GM21786 (cell line): ENCODE measurements at regions not wholly inside any gene's neighbourhood (a gene's known extent, or its start where the extent isn't known, plus 50 kb on each side); places are given as distances from the start of the nearest gene placed in this dataset.
"Not testable (repeated sequence)": the region's sequence is repeated elsewhere in the genome, so short reads cannot be mapped to it uniquely, and the experiment has no call there.

Source experiments
- ATAC-seq: cut with Tn5 transposase; IDR thresholded peaks from one replicate; pipeline ENCODE4 v1.9.1; 2021; ENCODE audit not compliant: unreplicated experiment

DNA sequence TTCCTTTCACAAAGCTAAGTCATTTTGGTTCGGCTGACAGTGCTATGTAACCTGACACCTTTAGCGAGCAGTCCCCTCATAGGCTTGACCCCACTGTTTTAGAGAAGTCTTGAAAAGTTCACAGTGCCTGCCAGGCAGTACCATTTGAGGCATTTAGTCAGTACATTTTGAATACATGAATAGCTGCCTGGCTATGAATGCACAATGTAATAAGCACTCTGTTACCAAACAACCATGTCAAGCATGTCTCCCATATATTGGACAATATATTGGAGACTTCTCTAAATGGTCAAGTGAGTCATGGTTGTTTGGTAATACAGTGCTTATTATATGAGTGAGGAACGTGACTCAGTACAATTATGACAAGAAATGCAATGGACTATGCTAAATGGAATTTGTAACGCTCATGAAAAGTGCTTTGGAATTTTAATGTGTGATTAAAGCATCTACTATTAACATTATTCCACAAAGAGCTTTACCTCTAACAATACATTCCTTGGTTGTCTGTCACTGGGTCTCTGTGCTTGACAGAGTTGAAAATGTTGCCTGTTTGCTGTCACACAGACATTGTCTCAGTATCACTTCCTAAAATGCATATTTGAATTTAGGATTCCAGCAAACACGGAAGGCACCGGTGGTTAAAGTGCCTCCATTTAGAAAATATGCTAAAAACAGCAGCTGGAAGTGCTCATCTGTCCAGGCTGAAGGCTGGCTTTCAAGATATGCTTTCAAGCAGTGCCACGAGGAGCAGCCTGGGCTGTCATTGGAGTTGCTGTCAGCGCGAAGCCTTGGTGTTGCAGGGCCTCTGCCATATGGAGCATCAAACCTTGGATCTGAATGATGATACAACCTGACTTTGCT, 458.6 kb downstream of the FBXO15 start:
- ATAC-seq, result peak; percentile 81

- no peak for ATAC-seq
Measured at GRCh38 chr18:73688161-73688560, 459.5 kb downstream of the FBXO15 start.

GRCh38 chr18:73684647-73685046, 463.0 kb downstream of the FBXO15 start:
- ATAC-seq, result no peak

- peak; percentile 43 for ATAC-seq
Measured at GRCh38 chr18:73683409-73684238, 464.0 kb downstream of the FBXO15 start.

GRCh38 chr18:73681912-73682311, 465.7 kb downstream of the FBXO15 start:
- ATAC-seq, result no peak

DNA sequence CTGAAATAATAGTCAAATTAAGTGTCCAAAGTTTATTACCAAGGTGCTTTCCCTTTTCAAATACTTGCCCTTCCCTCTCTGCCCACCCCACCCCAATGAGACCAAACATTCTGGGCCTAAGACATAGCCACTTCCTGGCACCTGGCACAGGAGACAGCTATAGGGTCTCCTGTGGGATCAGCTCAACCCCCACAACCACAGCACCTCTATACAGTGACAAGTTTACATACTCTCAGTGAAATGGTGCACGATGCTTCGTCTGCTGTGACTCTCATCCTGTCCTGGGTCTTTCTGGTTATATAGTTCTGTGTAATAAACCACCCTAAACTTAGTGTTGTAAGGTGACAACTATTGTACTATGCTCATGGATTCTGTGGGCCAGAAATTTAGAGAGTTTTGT, 466.2 kb downstream of the FBXO15 start:
- no peak for ATAC-seq

DNA sequence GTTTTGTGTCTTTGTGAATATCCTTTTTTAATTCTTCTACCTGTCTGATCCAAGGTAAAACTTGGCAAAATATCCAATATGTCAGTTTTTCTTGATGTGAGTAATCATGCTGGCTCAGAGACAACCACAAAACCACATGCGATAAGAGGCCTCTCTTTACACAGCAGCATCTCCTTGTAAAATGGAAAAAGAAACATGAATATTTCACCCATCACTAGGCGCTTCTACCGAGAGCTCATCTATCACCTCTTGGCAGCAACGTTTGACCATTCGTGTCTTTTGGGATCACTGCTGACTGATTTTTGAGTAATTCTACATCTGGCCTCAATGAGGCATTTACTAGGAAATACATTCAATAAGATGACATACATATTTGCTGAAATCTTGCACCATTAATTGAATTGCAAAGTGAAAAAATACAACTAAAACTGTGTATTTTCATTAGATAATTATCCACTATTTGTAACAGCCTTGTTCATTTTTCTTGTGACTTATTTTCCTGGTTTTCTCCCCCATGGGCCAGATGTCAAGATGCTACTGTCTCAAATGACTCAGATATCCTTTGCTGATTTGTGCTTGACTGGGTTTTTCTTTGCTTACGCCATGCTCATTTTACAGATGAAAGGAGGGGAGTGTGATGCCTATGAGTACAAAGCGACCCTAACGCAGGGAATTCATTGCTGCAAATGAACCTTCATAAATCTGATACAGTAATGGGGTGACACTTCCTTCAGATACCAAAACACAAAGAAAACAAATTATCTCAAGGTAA, 467.5 kb downstream of the FBXO15 start:
- no peak for ATAC-seq

GRCh38 chr18:73677450-73677849, 470.2 kb downstream of the FBXO15 start:
- no peak for ATAC-seq

DNA sequence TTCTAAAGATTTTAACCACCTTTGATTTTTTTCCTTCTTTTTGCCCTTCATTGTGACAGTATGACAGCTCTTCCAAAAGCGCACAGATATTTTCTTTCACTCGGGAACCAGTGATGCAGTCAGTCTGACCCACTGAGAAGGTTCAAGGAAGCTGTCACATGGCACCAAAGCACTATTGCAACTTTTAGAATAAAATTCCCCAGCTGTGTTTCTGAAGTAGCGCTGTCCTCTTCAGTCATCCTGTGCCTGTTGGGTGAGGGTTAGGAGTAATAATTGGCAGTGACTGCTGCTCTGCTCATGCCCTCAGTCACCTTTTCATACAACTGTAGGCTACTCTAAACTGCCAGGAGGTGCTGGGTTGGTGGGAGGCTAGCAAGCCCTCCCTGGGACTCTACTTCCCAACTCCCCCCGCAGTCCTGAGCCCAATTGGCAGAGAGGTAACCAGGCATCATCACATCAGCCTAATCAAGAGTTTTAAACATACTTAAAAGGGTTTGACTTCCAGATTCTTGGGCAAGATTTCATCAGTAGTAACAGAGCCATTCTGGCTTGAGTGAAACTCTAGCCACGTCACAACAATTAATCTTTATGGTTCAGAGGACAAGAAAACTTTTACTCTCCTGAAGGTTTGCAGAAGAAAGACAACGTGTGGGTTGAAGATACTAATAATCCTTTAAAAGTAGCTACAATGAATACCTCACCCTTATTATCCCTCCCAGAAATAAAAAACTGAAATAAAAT, 473.3 kb downstream of the FBXO15 start:
- ATAC-seq, result no peak

DNA sequence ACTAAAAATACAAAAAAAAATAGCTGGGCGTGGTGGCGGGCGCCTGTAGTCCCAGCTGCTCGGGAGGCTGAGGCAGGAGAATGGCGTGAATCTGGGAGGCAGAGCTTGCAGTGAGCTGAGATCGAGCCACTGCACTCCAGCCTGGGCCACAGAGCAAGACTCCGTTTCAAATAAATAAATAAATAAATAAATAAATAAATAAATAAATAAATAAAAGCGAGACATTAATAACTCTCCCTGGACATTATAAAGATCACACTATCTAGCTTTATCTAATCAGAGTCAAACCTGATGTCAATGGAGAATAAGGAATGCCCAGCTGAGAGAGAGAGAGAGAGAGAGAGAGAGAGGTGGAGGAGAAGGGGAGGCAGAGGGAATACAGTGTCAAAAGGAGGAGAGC, 476.2 kb downstream of the FBXO15 start:
- ATAC-seq, result not testable (repeated sequence)

GRCh38 chr18:73670524-73670923, 477.1 kb downstream of the FBXO15 start:
- ATAC-seq, result no peak

DNA sequence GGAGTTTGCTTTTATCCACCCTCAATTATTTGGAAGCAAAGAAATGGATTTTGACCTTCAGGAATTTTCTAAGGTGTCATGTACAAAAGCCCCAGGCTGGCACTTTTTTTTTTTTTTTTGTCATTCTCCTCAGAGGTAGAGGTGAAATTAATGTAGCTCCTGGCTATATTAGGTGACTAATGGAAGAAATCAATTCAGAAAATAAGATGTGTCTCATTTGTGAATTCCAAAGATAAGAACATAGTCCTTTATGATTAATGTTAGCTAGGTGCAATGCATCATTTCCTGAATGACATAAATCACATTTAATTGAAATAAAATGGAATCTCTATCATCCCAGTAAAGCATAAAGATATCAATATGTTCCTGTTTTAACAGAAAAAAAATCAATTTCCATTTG, 477.6 kb downstream of the FBXO15 start:
- no peak for ATAC-seq

- ATAC-seq, result no peak
Measured at GRCh38 chr18:73669297-73669696, 478.3 kb downstream of the FBXO15 start.

- ATAC-seq, result no peak
Measured at GRCh38 chr18:73668051-73668450, 479.6 kb downstream of the FBXO15 start.

- ATAC-seq, result no peak
Measured at GRCh38 chr18:73666772-73667171, 480.9 kb downstream of the FBXO15 start.

GRCh38 chr18:73664896-73665295, 482.7 kb downstream of the FBXO15 start:
- no peak for ATAC-seq

DNA sequence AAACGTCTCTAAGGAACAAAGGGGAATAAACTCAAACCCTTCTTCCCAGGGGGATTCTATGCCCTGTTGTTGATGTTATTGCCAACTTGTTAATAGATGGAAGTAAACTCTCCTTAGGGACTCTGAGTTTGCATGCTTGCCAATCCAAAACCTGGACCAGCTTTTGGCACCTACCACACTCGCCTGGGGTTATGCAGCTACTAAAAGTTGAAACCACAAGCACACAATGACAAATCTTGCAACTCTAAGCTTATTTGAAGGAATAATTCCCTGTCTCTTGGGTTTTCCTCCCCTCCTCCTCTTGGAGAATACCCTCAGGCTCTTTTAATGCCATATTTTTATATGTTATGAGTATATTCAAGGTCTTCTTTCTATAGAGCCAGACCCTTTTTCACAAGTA, 484.1 kb downstream of the FBXO15 start:
- no peak for ATAC-seq

DNA sequence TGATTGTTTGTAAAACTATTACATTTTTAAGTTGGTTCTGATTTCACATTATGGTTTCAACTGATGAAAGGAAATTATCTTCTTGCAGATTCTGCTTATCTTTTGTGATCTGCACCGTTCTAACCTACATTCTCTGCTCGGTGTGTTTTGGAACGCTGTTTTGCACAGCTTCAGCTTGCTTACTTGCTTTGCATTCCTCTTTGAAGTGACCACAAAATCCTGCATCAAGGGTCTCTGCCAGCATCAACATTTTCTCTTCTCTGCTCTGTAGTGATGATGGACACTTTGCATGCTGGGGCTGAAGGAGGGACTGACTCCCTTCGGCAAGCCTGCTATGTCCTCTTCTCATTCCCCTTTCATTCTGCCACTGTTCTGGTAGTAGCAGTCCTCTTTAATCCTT, 485.2 kb downstream of the FBXO15 start:
- no peak for ATAC-seq

GRCh38 chr18:73660931-73661856, 486.4 kb downstream of the FBXO15 start:
- no peak for ATAC-seq

- ATAC-seq, result no peak
Measured at GRCh38 chr18:73656691-73657090, 490.9 kb downstream of the FBXO15 start.
